ENCODE measurements at regions not wholly inside any gene's neighbourhood (a gene's known extent, or its start where the extent isn't known, plus 50 kb on each side); places are given as distances from the start of the nearest gene placed in this dataset.

DNA sequence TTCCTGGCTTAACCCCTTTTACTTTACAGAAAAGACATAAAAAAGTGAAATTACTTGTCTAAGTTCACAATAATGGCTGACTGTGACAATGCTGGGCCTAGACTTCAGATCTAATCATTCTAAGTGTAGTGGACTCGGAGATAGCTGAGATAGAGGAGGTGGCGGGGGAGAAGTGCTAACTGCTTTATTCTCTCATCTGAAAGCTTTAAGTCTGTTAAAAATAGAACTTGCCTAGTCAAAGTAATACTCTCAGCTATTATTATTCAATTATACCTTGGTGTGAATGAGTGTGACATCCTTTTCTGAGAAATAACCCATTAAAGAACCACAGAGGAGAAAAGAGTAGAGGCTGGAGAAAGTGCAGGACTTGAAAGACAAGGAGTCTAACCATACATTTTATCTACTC is 96.1 kb upstream of the OLIG2 start:
- TF ChIP-seq EZH2 (IDR thresholded peaks at IDR 0.05; ENCODE audit: insufficient read depth, poor library complexity, severe bottlenecking) (no peak), EZH2phosphoT487 (IDR thresholded peaks at IDR 0.05; ENCODE audit: insufficient read depth, low read depth) (no peak)
